ENCODE measurements at regions not wholly inside any gene's neighbourhood (a gene's known extent, or its start where the extent isn't known, plus 50 kb on each side); places are given as distances from the start of the nearest gene placed in this dataset.

DNA sequence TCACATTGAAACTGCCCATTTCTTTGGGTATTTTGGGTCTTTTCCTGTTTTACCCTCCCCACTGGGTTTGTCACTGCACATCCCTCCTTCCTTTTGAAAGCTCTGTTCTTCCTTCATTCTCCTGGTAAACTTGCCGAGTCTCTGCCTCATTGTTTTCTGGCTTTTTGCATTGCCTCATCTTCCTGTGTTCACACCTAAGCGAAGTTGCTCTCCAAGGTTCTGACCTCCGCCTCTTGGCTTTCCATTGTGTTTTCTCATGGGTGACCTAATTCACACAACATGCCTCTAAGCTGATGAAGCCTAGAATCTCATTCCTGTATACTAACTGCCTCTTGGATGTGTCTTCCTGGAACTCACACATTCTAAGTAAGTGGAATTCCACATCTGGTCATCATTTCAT, 1096.1 kb upstream of the EEF2KMT start:
- no peaks in the 10 kb centered on the region for H3K79me2 ChIP-seq (ENCODE audit: control insufficient read depth, insufficient read depth, low read length)
- H3K4me1 ChIP-seq (ENCODE audit: control insufficient read depth, extremely low read depth, insufficient read depth, low read length): no peaks in the 10 kb centered on the region
- TF ChIP-seq CTCF (optimal IDR thresholded peaks at IDR 0.05 in 1 of 3, IDR thresholded peaks at IDR 0.05 in 1 of 3, conservative IDR thresholded peaks at IDR 0.05 in 1 of 3; ENCODE audit: extremely low read depth in 1 of 3, insufficient read depth in 2 of 3, low read length in 3 of 3): no peak
- no peak for TF ChIP-seq EZH2 (IDR thresholded peaks at IDR 0.05; ENCODE audit: low read length)
- no peak overlapping the region for H2AFZ ChIP-seq (ENCODE audit: control insufficient read depth, low read length)
- H3K4me2 ChIP-seq (ENCODE audit: control insufficient read depth, extremely low read depth, insufficient read depth, low read depth, low read length): no peak overlapping the region
- no peaks in the 10 kb centered on the region for H3K9me3 ChIP-seq (ENCODE audit: control insufficient read depth, low read depth, low read length)
- dilution Hi-C loops (cut with MboI; ENCODE audit: extremely low pct_ligation_motif_present, low sequenced_read_pairs): no loop called here
- no peaks in the 10 kb centered on the region for H3K27me3 ChIP-seq (ENCODE audit: control insufficient read depth, extremely low read depth, insufficient read depth, low read length)
- H3K9me1 ChIP-seq (ENCODE audit: control insufficient read depth, extremely low read depth, insufficient read depth, low read length): no peaks in the 10 kb centered on the region
- H3K9ac ChIP-seq (ENCODE audit: control insufficient read depth, extremely low read depth, insufficient read depth, low read length): no peak overlapping the region
- H3K36me3 ChIP-seq (ENCODE audit: control insufficient read depth in 2 of 2, extremely low read depth in 1 of 2, insufficient read depth in 2 of 2, low read length in 2 of 2): no peaks in the 10 kb centered on the region
- no peak overlapping the region for H3K27ac ChIP-seq (ENCODE audit: control insufficient read depth, insufficient read depth, low read length)
- no peak for DNase-seq (ENCODE audit: low read depth, low spot score)
- no peak overlapping the region for H3K4me3 ChIP-seq (ENCODE audit: control insufficient read depth in 2 of 3, extremely low read depth in 1 of 3, insufficient read depth in 2 of 3, low read depth in 1 of 3, low read length in 3 of 3)
- H4K20me1 ChIP-seq (ENCODE audit: control insufficient read depth, extremely low read depth, insufficient read depth, low read length): no peaks in the 10 kb centered on the region
- FAIRE-seq: no peak

DNA sequence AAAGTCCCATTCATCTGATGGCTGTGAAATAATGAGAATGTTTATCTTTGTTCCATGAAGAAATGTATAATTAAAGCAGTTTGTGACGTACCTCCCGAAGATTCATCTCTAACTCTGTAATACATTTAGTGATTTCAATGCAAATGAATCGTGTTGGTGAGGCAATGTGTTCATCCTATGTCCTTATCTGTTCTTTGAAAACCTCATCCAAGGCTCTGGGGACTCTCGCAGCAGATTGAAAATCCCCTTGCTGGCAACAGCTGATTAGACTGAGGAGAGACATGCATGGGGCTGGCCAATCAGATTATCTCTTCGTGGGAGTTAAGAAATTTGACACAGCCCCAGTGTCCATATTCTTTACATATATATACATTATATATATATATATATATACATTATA, 1095.4 kb upstream of the EEF2KMT start:
- no peak for TF ChIP-seq CTCF (optimal IDR thresholded peaks at IDR 0.05 in 1 of 3, IDR thresholded peaks at IDR 0.05 in 1 of 3, conservative IDR thresholded peaks at IDR 0.05 in 1 of 3; ENCODE audit: extremely low read depth in 1 of 3, insufficient read depth in 2 of 3, low read length in 3 of 3)
- TF ChIP-seq EZH2 (IDR thresholded peaks at IDR 0.05; ENCODE audit: low read length): no peak
- no peak for DNase-seq (ENCODE audit: low read depth, low spot score)
- H3K36me3 ChIP-seq (ENCODE audit: control insufficient read depth in 2 of 2, extremely low read depth in 1 of 2, insufficient read depth in 2 of 2, low read length in 2 of 2): no peaks in the 10 kb centered on the region
- no peak overlapping the region for H3K27ac ChIP-seq (ENCODE audit: control insufficient read depth, insufficient read depth, low read length)
- H3K4me2 ChIP-seq (ENCODE audit: control insufficient read depth, extremely low read depth, insufficient read depth, low read depth, low read length): no peak overlapping the region
- no peak overlapping the region for H3K4me3 ChIP-seq (ENCODE audit: control insufficient read depth in 2 of 3, extremely low read depth in 1 of 3, insufficient read depth in 2 of 3, low read depth in 1 of 3, low read length in 3 of 3)
- no peaks in the 10 kb centered on the region for H3K79me2 ChIP-seq (ENCODE audit: control insufficient read depth, insufficient read depth, low read length)
- no peak overlapping the region for H3K9ac ChIP-seq (ENCODE audit: control insufficient read depth, extremely low read depth, insufficient read depth, low read length)
- no peaks in the 10 kb centered on the region for H3K27me3 ChIP-seq (ENCODE audit: control insufficient read depth, extremely low read depth, insufficient read depth, low read length)
- H4K20me1 ChIP-seq (ENCODE audit: control insufficient read depth, extremely low read depth, insufficient read depth, low read length): no peaks in the 10 kb centered on the region
- H3K9me3 ChIP-seq (ENCODE audit: control insufficient read depth, low read depth, low read length): no peaks in the 10 kb centered on the region
- no peaks in the 10 kb centered on the region for H3K4me1 ChIP-seq (ENCODE audit: control insufficient read depth, extremely low read depth, insufficient read depth, low read length)
- no peak overlapping the region for H2AFZ ChIP-seq (ENCODE audit: control insufficient read depth, low read length)
- H3K9me1 ChIP-seq (ENCODE audit: control insufficient read depth, extremely low read depth, insufficient read depth, low read length): no peaks in the 10 kb centered on the region
- dilution Hi-C loops (cut with MboI; ENCODE audit: extremely low pct_ligation_motif_present, low sequenced_read_pairs): no loop called here
- FAIRE-seq: no peak

Data from keratinocyte (primary cell).